Endothelial cell of umbilical vein (primary cell): ENCODE measurements at regions not wholly inside any gene's neighbourhood (a gene's known extent, or its start where the extent isn't known, plus 50 kb on each side); places are given as distances from the start of the nearest gene placed in this dataset.

Experiments
- BruUV-seq: library from RNA; stranded (reverse); fragments of 400-500 nt; replicated peaks from 2 replicates; lab custom pipeline; 2021; lab: Mats Ljungman, UMichigan
- CTCF ChIA-PET: fragments of 300-600, 350-600 bp; sonication (Branson Sonifier 250); formaldehyde crosslinking; loops from one replicate; lab custom pipeline; 2021; ENCODE audit warnings: antibody characterized with exemption, inconsistent platforms; lab: Charles Lee
- POLR2A ChIA-PET: fragments of 300-600, 350-600 bp; sonication (Branson Sonifier 250); formaldehyde crosslinking; loops from one replicate; lab custom pipeline; 2021; ENCODE audit warnings: antibody characterized with exemption, inconsistent platforms; lab: Charles Lee
- DNase-seq: peaks from one replicate; pipeline ENCODE4 v3.0.0-alpha.2; 2011; ENCODE audit warnings: low read depth, low spot score
- FAIRE-seq: peaks from 2 replicates; lab custom pipeline; 2011; peaks lifted over from hg19 to GRCh38; lab: Jason Lieb, UNC
- H2AFZ ChIP-seq: 2 replicates; pipeline ENCODE4 v1.6.0; 2012; ENCODE audit warnings: low read depth, low read length, control low read depth, inconsistent platforms
- H3K27ac ChIP-seq: 2 replicates; pipeline ENCODE4 v1.5.1; 2011; ENCODE audit warnings: low read depth, mild to moderate bottlenecking, control low read depth, low read length, moderate library complexity; ENCODE audit not compliant: insufficient read depth
- H3K27me3 ChIP-seq, 2 experiments: 2 replicates each; pipeline versions ENCODE4 v1.6.0 to v1.6.1; 2011; ENCODE audit warnings: low read length in 2 of 2, mixed read lengths in 1 of 2; ENCODE audit not compliant: control insufficient read depth in 2 of 2, insufficient read depth in 2 of 2
- H3K36me3 ChIP-seq, 2 experiments: 2 replicates in 1 of 2; 3 replicates in 1 of 2; pipeline ENCODE4 v1.5.1; 2011; ENCODE audit warnings: low read length in 2 of 2, mild to moderate bottlenecking in 1 of 2, moderate library complexity in 1 of 2; ENCODE audit not compliant: control insufficient read depth in 2 of 2, insufficient read depth in 2 of 2; ENCODE audit errors: extremely low read depth in 1 of 2
- H3K4me1 ChIP-seq: 3 replicates; pipeline ENCODE4 v1.5.1; 2011; ENCODE audit warnings: mild to moderate bottlenecking, low read length; ENCODE audit not compliant: control insufficient read depth, insufficient read depth; ENCODE audit errors: extremely low read depth
- H3K4me2 ChIP-seq: 2 replicates; pipeline ENCODE4 v1.6.1; 2011; ENCODE audit warnings: low read length, control low read depth, mixed read lengths; ENCODE audit not compliant: insufficient read depth
- H3K4me3 ChIP-seq, 3 experiments: fragments of 200-600 bp in 1 of 3; sonication (generic), shearing (Covaris generic) in 1 of 3; replicated peaks in 1 of 3; 2 replicates each; pipeline ENCODE4 v1.5.1; 2011 to 2016; ENCODE audit warnings: control low read depth in 3 of 3, low read length in 3 of 3, mild to moderate bottlenecking in 2 of 3, inconsistent platforms in 1 of 3, low read depth in 1 of 3, moderate library complexity in 1 of 3; ENCODE audit not compliant: insufficient read depth in 1 of 3
- H3K79me2 ChIP-seq: 2 replicates; pipeline ENCODE4 v1.6.0; 2012; ENCODE audit warnings: low read length, inconsistent platforms; ENCODE audit not compliant: control insufficient read depth, insufficient read depth
- H3K9ac ChIP-seq: replicated peaks from 2 replicates; pipeline ENCODE3; 2011; ENCODE audit warnings: low read length, control low read depth; ENCODE audit not compliant: insufficient read depth; ENCODE audit errors: extremely low read depth
- H3K9me1 ChIP-seq: replicated peaks from 3 replicates; pipeline ENCODE4 v1.6.0; 2011; ENCODE audit warnings: mild to moderate bottlenecking, low read length; ENCODE audit not compliant: control insufficient read depth, insufficient read depth; ENCODE audit errors: extremely low read depth
- H3K9me3 ChIP-seq: replicated peaks from 2 replicates; pipeline ENCODE4 v1.5.1; 2012; ENCODE audit warnings: low read length, inconsistent platforms; ENCODE audit not compliant: control insufficient read depth, insufficient read depth
- H4K20me1 ChIP-seq: replicated peaks from 2 replicates; pipeline ENCODE3; 2011; ENCODE audit warnings: mild to moderate bottlenecking, low read length; ENCODE audit not compliant: control insufficient read depth, insufficient read depth; ENCODE audit errors: extremely low read depth
- CTCF ChIP-seq, 2 donors: IDR thresholded peaks; 1 replicate in 1 of 2; 2 replicates in 1 of 2; pipeline ENCODE4 v1.5.1; 2011; ENCODE audit warnings: low read length in 2 of 2, mild to moderate bottlenecking in 2 of 2, moderate library complexity in 2 of 2, control low read depth in 1 of 2, inconsistent platforms in 1 of 2, low read depth in 1 of 2; ENCODE audit not compliant: insufficient read depth in 1 of 2; ENCODE audit errors: extremely low read depth in 1 of 2
- EZH2 ChIP-seq: IDR thresholded peaks from 2 replicates; pipeline ENCODE4 v1.6.1; 2012; ENCODE audit warnings: borderline replicate concordance, low read depth, mild to moderate bottlenecking, moderate library complexity, low read length, inconsistent platforms; ENCODE audit not compliant: severe bottlenecking
- GATA2 ChIP-seq: IDR thresholded peaks from 2 replicates; pipeline ENCODE4 v1.7.0; 2011; ENCODE audit warnings: low read depth, mild to moderate bottlenecking, moderate library complexity, mixed read lengths, low read length; ENCODE audit not compliant: insufficient read length, insufficient read depth
- JUN ChIP-seq: IDR thresholded peaks from 2 replicates; pipeline ENCODE4 v1.6.1; 2011; ENCODE audit warnings: borderline replicate concordance, low read depth; ENCODE audit not compliant: insufficient read length, insufficient read depth
- POLR2AphosphoS5 ChIP-seq: IDR thresholded peaks from 2 replicates; pipeline ENCODE4 v1.6.1; 2012; ENCODE audit warnings: low read depth, mild to moderate bottlenecking, control low read depth, low read length, moderate library complexity; ENCODE audit not compliant: insufficient read depth
- dilution Hi-C: fragments of 300-500 bp; cut with MboI; formaldehyde crosslinking; loops from one replicate; pipeline ENCODE4 v1.15.0; 2019; ENCODE audit warnings: low sequenced_read_pairs; ENCODE audit not compliant: extremely low pct_ligation_motif_present
- intact Hi-C: fragments of 100-400 bp; cut with micrococcal nuclease; formaldehyde crosslinking; loops from one replicate; pipeline ENCODE4 v1.10.0; 2022

DNA sequence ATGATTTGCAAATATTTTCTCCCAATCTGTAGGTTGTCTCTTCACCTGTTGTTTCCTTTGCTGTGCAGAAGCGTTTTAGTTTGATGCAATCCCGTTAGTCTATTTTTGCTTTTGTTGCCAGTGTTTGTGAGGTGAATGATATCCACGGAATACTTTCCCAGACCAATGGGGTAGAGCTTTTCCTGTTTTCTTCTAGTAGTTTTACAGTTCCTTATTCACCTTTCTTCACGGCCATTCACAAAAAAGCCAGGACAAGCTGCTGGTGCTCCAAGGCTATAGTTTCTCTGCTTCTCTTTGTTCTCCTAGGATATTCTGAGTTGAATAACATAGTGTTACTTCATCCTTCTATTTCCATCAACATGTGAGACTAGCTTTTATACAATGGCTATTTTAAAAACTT is 98.7 kb downstream of the UTP18 start:
- POLR2A ChIA-PET: no interaction called here
- H4K20me1 ChIP-seq: no peaks in the 10 kb centered on the region
- H3K27ac ChIP-seq: no peak overlapping the region
- intact Hi-C loops (no loop called here), dilution Hi-C loops (no loop called here)
- no peak overlapping the region for H2AFZ ChIP-seq
- H3K9ac ChIP-seq: no peak overlapping the region
- H3K4me2 ChIP-seq: no peak overlapping the region
- H3K4me1 ChIP-seq: no peaks in the 10 kb centered on the region
- no peaks in the 10 kb centered on the region for H3K9me1 ChIP-seq
- no peaks in the 10 kb centered on the region for H3K79me2 ChIP-seq
- no TSS peak for BruUV-seq
- no peak for TF ChIP-seq EZH2
- TF ChIP-seq JUN: no peak
- no peak for TF ChIP-seq GATA2
- TF ChIP-seq POLR2AphosphoS5: no peak
- TF ChIP-seq CTCF (IDR thresholded peaks at IDR 0.05; ENCODE audit: extremely low read depth in 1 of 2, insufficient read depth in 1 of 2, low read depth in 1 of 2, low read length in 2 of 2): no peak
- FAIRE-seq: no peak
- H3K4me3 ChIP-seq: no peak overlapping the region
- DNase-seq: no peak
- H3K27me3 ChIP-seq: no peaks in the 10 kb centered on the region
- no peaks in the 10 kb centered on the region for H3K9me3 ChIP-seq
- H3K36me3 ChIP-seq: no peaks in the 10 kb centered on the region
- CTCF ChIA-PET: no interaction called here
